ENCODE measurements at regions not wholly inside any gene's neighbourhood (a gene's known extent, or its start where the extent isn't known, plus 50 kb on each side); places are given as distances from the start of the nearest gene placed in this dataset.
"Not testable (repeated sequence)": the region's sequence is repeated elsewhere in the genome, so short reads cannot be mapped to it uniquely, and the experiment has no call there.

- DNase-seq (ENCODE audit: low spot score), result no peak
- Mint-ChIP-seq H3K36me3 (ENCODE audit: low read depth) (no peaks in the 10 kb centered on the region), H3K27ac (no peak overlapping the region), H3K4me1 (ENCODE audit: low read depth) (no peaks in the 10 kb centered on the region), H3K27me3 (ENCODE audit: low read depth) (no peaks in the 10 kb centered on the region), H3K9me3 (no peaks in the 10 kb centered on the region), H3K4me3 (no peak overlapping the region)
These were observed 61.2 kb downstream of the VIP start for GRCh38 chr6:152811785-152812184.

- Mint-ChIP-seq H3K4me3 (no peak overlapping the region), H3K27me3 (ENCODE audit: low read depth) (no peaks in the 10 kb centered on the region), H3K9me3 (no peaks in the 10 kb centered on the region), H3K36me3 (ENCODE audit: low read depth) (no peaks in the 10 kb centered on the region), H3K4me1 (ENCODE audit: low read depth) (no peaks in the 10 kb centered on the region), H3K27ac (no peak overlapping the region)
- no peak for DNase-seq (ENCODE audit: low spot score)
These were observed 64.8 kb downstream of the VIP start for GRCh38 chr6:152815230-152815872.

GRCh38 chr6:152816055-152816454 is 65.5 kb downstream of the VIP start:
- Mint-ChIP-seq H3K9me3 (no peaks in the 10 kb centered on the region), H3K27ac (no peak overlapping the region), H3K4me3 (no peak overlapping the region), H3K36me3 (ENCODE audit: low read depth) (no peaks in the 10 kb centered on the region), H3K4me1 (ENCODE audit: low read depth) (no peaks in the 10 kb centered on the region), H3K27me3 (ENCODE audit: low read depth) (no peaks in the 10 kb centered on the region)
- no peak for DNase-seq (ENCODE audit: low spot score)

- DNase-seq (ENCODE audit: low spot score), result no peak
- Mint-ChIP-seq H3K36me3 (ENCODE audit: low read depth) (no peaks in the 10 kb centered on the region), H3K9me3 (no peaks in the 10 kb centered on the region), H3K27ac (no peak overlapping the region), H3K4me1 (ENCODE audit: low read depth) (no peaks in the 10 kb centered on the region), H3K27me3 (ENCODE audit: low read depth) (no peaks in the 10 kb centered on the region), H3K4me3 (no peak overlapping the region)
These were observed 70.9 kb downstream of the VIP start for GRCh38 chr6:152821525-152821924.

- Mint-ChIP-seq H3K27me3 (ENCODE audit: low read depth) (no peaks in the 10 kb centered on the region), H3K27ac (no peak overlapping the region), H3K36me3 (ENCODE audit: low read depth) (no peaks in the 10 kb centered on the region), H3K9me3 (no peaks in the 10 kb centered on the region), H3K4me1 (ENCODE audit: low read depth) (no peaks in the 10 kb centered on the region), H3K4me3 (no peak overlapping the region)
- DNase-seq (ENCODE audit: low spot score), result no peak
These were observed 74.1 kb downstream of the VIP start for GRCh38 chr6:152824666-152825065.

- no peak for DNase-seq (ENCODE audit: low spot score)
- Mint-ChIP-seq H3K4me3 (no peak overlapping the region), H3K9me3 (no peaks in the 10 kb centered on the region), H3K27ac (no peak overlapping the region), H3K36me3 (ENCODE audit: low read depth) (no peaks in the 10 kb centered on the region), H3K4me1 (ENCODE audit: low read depth) (no peaks in the 10 kb centered on the region), H3K27me3 (ENCODE audit: low read depth) (no peaks in the 10 kb centered on the region)
These were observed 77.8 kb downstream of the VIP start for GRCh38 chr6:152828431-152828830.

- not testable (repeated sequence) for H3K4me3 Mint-ChIP-seq; H3K27ac Mint-ChIP-seq; H3K4me1 Mint-ChIP-seq (ENCODE audit: low read depth); DNase-seq (ENCODE audit: low spot score); H3K27me3 Mint-ChIP-seq (ENCODE audit: low read depth); H3K9me3 Mint-ChIP-seq; H3K36me3 Mint-ChIP-seq (ENCODE audit: low read depth)
These were observed 83.8 kb downstream of the VIP start for GRCh38 chr6:152834366-152834765.

- H3K27me3 Mint-ChIP-seq (ENCODE audit: low read depth), result no peaks in the 10 kb centered on the region
- no peaks in the 10 kb centered on the region for H3K9me3 Mint-ChIP-seq
- no peak overlapping the region for H3K4me3 Mint-ChIP-seq
- no peak for DNase-seq (ENCODE audit: low spot score)
- H3K27ac Mint-ChIP-seq, result no peak overlapping the region
- no peaks in the 10 kb centered on the region for H3K36me3 Mint-ChIP-seq (ENCODE audit: low read depth)
- no peaks in the 10 kb centered on the region for H3K4me1 Mint-ChIP-seq (ENCODE audit: low read depth)
These were observed 85.9 kb downstream of the VIP start for GRCh38 chr6:152836523-152836922.

- Mint-ChIP-seq H3K27ac (no peak overlapping the region), H3K36me3 (ENCODE audit: low read depth) (no peaks in the 10 kb centered on the region), H3K4me3 (no peak overlapping the region), H3K27me3 (ENCODE audit: low read depth) (no peaks in the 10 kb centered on the region), H3K4me1 (ENCODE audit: low read depth) (no peaks in the 10 kb centered on the region), H3K9me3 (no peaks in the 10 kb centered on the region)
- no peak for DNase-seq (ENCODE audit: low spot score)
These were observed 94.8 kb downstream of the VIP start for GRCh38 chr6:152845421-152845820.

- H3K27me3 Mint-ChIP-seq (ENCODE audit: low read depth), result no peaks in the 10 kb centered on the region
- no peak overlapping the region for H3K4me3 Mint-ChIP-seq
- H3K9me3 Mint-ChIP-seq, result no peaks in the 10 kb centered on the region
- DNase-seq (ENCODE audit: low spot score), result no peak
- H3K36me3 Mint-ChIP-seq (ENCODE audit: low read depth), result no peaks in the 10 kb centered on the region
- no peaks in the 10 kb centered on the region for H3K4me1 Mint-ChIP-seq (ENCODE audit: low read depth)
- H3K27ac Mint-ChIP-seq, result no peak overlapping the region
These were observed 96.2 kb downstream of the VIP start for GRCh38 chr6:152846825-152847224.

- H3K27me3 Mint-ChIP-seq (ENCODE audit: low read depth), result no peaks in the 10 kb centered on the region
These were observed 98.3 kb downstream of the VIP start for GRCh38 chr6:152848919-152849318.

GRCh38 chr6:152854086-152854795 is 103.6 kb downstream of the VIP start:
- Mint-ChIP-seq H3K4me1 (ENCODE audit: low read depth) (no peaks in the 10 kb centered on the region), H3K27ac (no peak overlapping the region), H3K36me3 (ENCODE audit: low read depth) (no peaks in the 10 kb centered on the region)

More at GRCh38 chr6:152848919-152849318, 98.3 kb downstream of the VIP start:
- Mint-ChIP-seq H3K9me3 (no peaks in the 10 kb centered on the region), H3K36me3 (ENCODE audit: low read depth) (no peaks in the 10 kb centered on the region), H3K4me3 (no peak overlapping the region), H3K4me1 (ENCODE audit: low read depth) (no peaks in the 10 kb centered on the region), H3K27ac (no peak overlapping the region)
- DNase-seq (ENCODE audit: low spot score), result no peak

GRCh38 chr6:152858141-152858540 is 107.5 kb downstream of the VIP start:
- no peaks in the 10 kb centered on the region for H3K9me3 Mint-ChIP-seq
- H3K36me3 Mint-ChIP-seq (ENCODE audit: low read depth), result no peaks in the 10 kb centered on the region
- H3K4me3 Mint-ChIP-seq, result no peak overlapping the region
- H3K27me3 Mint-ChIP-seq (ENCODE audit: low read depth), result peaks cover 4% of the 10 kb centered on the region
- no peak overlapping the region for H3K27ac Mint-ChIP-seq
- no peak for DNase-seq (ENCODE audit: low spot score)
- no peaks in the 10 kb centered on the region for H3K4me1 Mint-ChIP-seq (ENCODE audit: low read depth)

More at GRCh38 chr6:152854086-152854795, 103.6 kb downstream of the VIP start:
- Mint-ChIP-seq H3K9me3 (no peaks in the 10 kb centered on the region), H3K27me3 (ENCODE audit: low read depth) (no peaks in the 10 kb centered on the region), H3K4me3 (no peak overlapping the region)
- no peak for DNase-seq (ENCODE audit: low spot score)

- Mint-ChIP-seq H3K36me3 (ENCODE audit: low read depth) (no peaks in the 10 kb centered on the region), H3K27ac (no peak overlapping the region), H3K27me3 (ENCODE audit: low read depth) (peaks cover 4% of the 10 kb centered on the region), H3K4me3 (no peak overlapping the region), H3K4me1 (ENCODE audit: low read depth) (no peaks in the 10 kb centered on the region), H3K9me3 (no peaks in the 10 kb centered on the region)
- no peak for DNase-seq (ENCODE audit: low spot score)
These were observed 108.6 kb downstream of the VIP start for GRCh38 chr6:152859225-152859624.
